Retinal pigment epithelial cell (primary cell): ENCODE measurements at regions not wholly inside any gene's neighbourhood (a gene's known extent, or its start where the extent isn't known, plus 50 kb on each side); places are given as distances from the start of the nearest gene placed in this dataset.

Experiments used
- DNase-seq: peaks from one replicate; pipeline ENCODE4 v3.0.0-alpha.2; 2010; ENCODE audit warnings: low read depth
- H3K4me3 ChIP-seq: 2 replicates; pipeline ENCODE4 v1.5.1; 2011; ENCODE audit warnings: mild to moderate bottlenecking, low read length, control low read depth, moderate library complexity
- TF ChIP-seq, protein P1 (sequence below): conservative IDR thresholded peaks from 2 replicates; pipeline ENCODE4 v1.5.1; 2011; ENCODE audit warnings: low read depth, low read length, control low read depth, inconsistent platforms

DNA sequence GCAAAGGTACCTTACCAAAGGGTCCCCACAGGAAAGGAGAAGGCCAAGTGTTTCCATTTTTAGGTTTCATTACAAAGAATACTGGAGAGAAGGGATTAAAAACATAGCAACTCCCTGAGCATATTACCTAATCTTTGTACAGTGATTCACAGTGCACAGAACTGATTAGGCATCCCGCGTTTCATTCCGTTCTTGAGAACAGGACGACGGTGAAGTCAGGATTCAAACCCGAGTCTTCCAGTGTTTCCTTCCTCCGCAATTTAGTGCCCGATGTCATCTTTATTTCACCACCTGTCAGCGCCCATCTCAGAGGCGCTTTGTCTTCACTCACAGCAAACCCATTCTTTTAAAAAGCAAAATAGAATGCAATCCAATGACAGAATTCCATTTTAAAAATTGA, 488.5 kb downstream of the EIPR1 start:
- TF ChIP-seq, protein P1, sequence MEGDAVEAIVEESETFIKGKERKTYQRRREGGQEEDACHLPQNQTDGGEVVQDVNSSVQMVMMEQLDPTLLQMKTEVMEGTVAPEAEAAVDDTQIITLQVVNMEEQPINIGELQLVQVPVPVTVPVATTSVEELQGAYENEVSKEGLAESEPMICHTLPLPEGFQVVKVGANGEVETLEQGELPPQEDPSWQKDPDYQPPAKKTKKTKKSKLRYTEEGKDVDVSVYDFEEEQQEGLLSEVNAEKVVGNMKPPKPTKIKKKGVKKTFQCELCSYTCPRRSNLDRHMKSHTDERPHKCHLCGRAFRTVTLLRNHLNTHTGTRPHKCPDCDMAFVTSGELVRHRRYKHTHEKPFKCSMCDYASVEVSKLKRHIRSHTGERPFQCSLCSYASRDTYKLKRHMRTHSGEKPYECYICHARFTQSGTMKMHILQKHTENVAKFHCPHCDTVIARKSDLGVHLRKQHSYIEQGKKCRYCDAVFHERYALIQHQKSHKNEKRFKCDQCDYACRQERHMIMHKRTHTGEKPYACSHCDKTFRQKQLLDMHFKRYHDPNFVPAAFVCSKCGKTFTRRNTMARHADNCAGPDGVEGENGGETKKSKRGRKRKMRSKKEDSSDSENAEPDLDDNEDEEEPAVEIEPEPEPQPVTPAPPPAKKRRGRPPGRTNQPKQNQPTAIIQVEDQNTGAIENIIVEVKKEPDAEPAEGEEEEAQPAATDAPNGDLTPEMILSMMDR: no peak
- no peak overlapping the region for H3K4me3 ChIP-seq
- no peak for DNase-seq

DNA sequence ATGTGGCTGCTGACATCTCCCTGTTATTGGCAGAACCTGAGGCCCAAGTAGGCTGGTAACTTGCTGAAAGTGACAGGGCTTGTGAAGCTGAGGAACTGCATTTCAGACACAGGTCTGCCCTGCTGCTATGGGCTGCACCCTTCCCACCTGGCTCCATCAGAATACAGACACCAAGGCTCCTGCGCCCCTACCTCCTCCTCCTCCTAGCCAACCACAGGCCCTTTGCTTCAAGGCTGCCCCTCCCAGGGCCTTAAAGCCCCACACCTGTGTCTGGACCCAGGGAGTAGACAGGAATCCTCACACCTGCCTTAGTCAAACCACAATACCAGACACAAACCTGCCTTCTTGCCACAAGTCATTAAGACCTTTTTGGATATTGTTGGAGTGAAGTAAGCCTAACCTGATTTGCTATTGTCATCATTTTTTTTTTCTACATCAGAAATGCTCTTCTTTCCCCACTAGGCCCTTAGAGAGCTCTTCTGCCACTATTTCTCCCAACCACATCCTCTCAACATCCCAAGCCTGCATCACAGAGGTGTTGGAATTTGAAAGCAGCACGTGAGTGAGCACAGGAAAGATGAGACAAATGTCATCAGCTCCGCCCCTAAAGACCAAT, 489.7 kb downstream of the EIPR1 start:
- TF ChIP-seq, protein P1: no peak
- DNase-seq: no peak
- no peak overlapping the region for H3K4me3 ChIP-seq

DNA sequence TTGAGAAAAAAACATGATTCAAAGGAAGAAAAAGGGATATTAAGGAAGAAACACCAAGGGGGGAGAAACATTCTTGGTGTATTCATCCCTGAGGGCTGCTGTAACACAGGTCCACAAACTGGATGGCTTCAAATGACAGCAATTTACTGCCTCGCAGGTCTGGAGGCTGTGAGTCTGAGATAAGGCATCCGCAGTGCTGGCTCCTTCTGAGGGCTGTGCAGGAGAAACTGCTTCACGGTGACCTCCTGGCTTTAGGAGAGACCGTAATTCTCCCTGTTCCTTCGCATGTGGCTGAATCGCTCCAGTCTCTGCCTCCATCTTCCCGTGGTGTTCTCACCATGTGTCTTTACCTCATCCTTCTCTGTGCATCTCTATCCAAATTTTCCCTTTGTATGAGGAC, 490.7 kb downstream of the EIPR1 start:
- TF ChIP-seq, protein P1: no peak
- DNase-seq: no peak
- no peak overlapping the region for H3K4me3 ChIP-seq

DNA sequence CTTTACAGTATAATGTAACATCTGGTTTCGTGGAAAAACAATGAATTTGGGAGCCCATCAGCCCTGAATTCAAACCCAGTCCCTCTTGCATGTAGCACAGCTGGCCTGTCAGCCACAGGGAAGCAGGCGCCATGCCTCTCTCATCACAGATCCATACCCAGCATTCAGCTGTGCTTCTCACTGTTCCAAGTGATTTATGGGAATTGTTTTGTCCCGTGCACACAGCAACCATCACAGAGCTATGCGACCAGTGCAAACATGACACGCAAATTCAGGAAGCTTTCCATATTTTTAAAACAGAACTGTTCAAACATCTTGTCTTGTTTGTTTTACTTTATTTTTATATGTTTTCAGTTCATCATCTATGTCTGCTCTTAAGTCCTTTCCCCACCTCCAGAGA, 496.1 kb downstream of the EIPR1 start:
- TF ChIP-seq, protein P1: no peak
- no peak overlapping the region for H3K4me3 ChIP-seq
- no peak for DNase-seq

DNA sequence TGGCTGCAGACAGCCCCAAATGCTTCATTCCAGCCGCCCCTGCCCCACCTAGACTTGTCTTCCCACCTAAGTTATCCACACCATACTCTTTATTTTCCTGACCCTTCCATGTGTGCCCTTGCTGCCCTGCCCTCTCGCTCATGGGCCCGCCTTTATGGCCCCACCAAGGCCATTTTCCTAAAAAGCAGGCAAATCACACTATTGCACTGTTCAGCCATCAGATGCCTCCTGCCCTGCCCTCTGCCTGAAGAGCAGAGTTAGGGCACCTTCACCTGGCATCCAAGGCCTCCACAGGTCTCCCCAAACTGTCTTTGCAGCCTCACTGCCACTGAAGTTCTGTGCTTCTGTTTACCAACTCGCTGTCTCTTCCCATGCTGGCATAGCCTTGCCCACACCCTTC, 496.7 kb downstream of the EIPR1 start:
- no peak overlapping the region for H3K4me3 ChIP-seq
- DNase-seq: no peak
- TF ChIP-seq, protein P1: no peak

DNA sequence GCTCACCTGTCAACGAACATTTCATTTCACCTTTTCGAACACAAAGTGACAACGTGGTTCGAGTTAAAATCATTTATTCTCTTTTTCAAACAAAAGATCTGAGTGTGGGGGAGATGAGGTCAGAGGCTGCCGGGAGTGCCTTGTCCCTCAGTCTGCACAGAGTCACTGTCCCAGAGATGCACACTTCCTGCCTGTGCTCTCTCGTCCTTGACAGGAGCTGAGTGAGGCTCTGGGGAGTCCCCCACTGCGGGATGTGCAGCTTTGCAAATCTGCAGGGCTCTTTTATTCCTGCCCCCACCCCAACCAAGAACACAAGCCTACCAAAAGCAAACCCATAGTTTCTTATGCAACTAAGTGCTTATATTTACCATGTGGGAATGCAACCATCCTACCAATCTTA, 497.8 kb downstream of the EIPR1 start:
- H3K4me3 ChIP-seq: no peak overlapping the region
- no peak for DNase-seq
- TF ChIP-seq, protein P1: no peak

DNA sequence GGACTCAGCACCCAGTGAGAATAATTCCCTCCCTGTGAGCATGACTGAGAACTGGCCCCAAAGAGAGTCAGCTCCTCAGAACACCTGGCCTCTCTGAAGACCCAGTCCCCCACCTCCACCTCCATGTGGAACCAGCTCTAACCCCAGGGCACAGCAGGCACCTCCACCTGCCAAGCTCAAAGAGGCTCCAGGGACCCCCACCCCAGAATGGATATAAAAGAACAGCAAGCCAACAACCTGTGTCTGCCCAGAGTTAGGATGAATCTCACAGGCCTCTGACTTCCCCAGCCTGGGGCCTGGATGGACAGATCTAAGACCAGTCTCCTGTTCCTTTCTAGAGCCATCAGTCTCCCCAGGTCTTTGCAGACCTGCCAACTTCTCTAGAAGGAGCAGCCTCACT, 498.5 kb downstream of the EIPR1 start:
- no peak for DNase-seq
- TF ChIP-seq, protein P1: no peak
- no peak overlapping the region for H3K4me3 ChIP-seq
